ENCODE measurements at regions not wholly inside any gene's neighbourhood (a gene's known extent, or its start where the extent isn't known, plus 50 kb on each side); places are given as distances from the start of the nearest gene placed in this dataset.

DNA sequence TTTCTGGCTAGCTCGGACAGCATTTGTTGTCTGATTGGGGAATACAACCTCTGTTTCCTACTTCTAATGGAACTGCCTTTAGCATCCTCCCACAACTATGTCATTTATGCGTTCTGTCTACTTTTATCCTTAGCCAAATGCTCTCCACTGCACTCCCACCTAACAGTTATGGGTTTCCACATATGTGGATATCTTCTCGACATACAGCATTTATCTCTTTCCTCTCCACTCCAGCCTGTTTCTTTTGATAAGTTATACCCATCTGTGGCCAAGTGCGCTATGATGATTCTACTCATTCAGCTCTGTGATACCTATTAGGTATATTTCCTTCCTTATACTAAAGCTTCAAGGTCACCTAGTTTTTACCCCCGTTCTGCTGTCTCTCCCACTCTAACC is 122.2 kb upstream of the NAP1L1 start:
- no peak for TF ChIP-seq CTCF (IDR thresholded peaks at IDR 0.05)
- Histone ChIP-seq H3K9me3 (peaks cover 0 to 6% of the 10 kb centered on the region in 2 donors), H3K27me3 (no peaks in the 10 kb centered on the region), H3K4me1 (no peaks in the 10 kb centered on the region), H3K36me3 (no peaks in the 10 kb centered on the region), H3K27ac (no peak overlapping the region), H3K4me3 (no peak overlapping the region)
- intact Hi-C loops (cut with DNase I): no loop called here
- DNase-seq (no peak), ATAC-seq (no peak)

DNA sequence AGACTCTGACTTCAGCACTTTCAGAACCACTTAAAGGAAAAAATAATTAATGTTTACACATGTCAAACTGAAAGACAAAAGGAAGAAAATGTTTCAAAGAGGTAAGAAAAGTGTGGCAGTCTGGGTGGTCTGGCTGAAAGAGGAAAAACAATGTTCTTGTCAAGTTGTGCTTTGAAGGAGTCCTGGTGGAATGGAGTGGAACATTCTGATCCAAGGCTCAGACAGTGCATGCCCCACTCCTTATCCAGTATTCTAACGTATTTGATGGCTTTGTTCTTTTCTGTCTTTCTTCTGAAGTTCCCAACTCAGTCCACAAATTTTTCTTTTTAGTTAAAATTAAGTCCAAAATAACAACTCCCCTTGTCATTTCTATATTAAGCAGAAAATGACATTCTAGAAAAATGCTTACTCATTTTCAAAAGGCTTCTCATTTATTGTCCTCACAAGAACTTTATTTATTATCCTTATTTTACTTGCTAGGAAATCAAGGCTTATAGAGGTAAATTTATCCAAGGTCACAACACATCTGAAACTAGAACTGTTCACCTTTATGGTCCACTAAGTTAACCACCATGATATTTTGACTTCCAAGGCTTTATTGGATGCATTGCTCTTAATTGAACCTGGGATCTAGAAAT is 121.7 kb upstream of the NAP1L1 start:
- intact Hi-C loops (cut with DNase I): no loop called here
- Histone ChIP-seq H3K27me3 (no peaks in the 10 kb centered on the region), H3K4me1 (no peaks in the 10 kb centered on the region), H3K4me3 (no peak overlapping the region), H3K9me3 (peaks cover 0 to 6% of the 10 kb centered on the region in 2 donors), H3K36me3 (no peaks in the 10 kb centered on the region), H3K27ac (no peak overlapping the region)
- DNase-seq (no peak), ATAC-seq (no peak)
- TF ChIP-seq CTCF (IDR thresholded peaks at IDR 0.05): no peak

DNA sequence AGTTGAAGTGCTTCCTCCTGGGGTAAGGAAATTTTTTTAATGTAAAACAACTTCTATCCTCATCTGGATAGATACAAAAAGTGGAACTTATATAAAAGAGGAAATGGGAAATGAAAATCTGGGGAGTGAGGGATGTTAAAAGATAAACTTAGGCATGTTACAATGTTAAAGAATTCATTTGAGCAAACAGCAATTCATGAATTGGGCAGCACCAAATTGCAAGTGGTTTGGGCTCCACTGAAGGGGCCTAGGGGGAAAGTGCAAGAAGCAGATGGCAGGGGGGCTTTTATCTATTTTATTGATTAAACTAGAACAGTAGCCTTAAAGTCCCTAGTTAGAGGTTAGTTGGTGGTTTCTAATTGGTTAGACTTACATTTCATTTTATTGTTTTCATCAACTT is 118.1 kb upstream of the NAP1L1 start:
- H3K9me3 ChIP-seq: peaks cover 0 to 38% of the 10 kb centered on the region in 2 donors
- ATAC-seq (no peak), DNase-seq (no peak)
- H3K4me3 ChIP-seq: no peak overlapping the region
- TF ChIP-seq CTCF (IDR thresholded peaks at IDR 0.05): no peak
- no peak overlapping the region for H3K27ac ChIP-seq
- no peaks in the 10 kb centered on the region for H3K36me3 ChIP-seq
- intact Hi-C loops (cut with DNase I): no loop called here
- no peaks in the 10 kb centered on the region for H3K27me3 ChIP-seq
- no peaks in the 10 kb centered on the region for H3K4me1 ChIP-seq

DNA sequence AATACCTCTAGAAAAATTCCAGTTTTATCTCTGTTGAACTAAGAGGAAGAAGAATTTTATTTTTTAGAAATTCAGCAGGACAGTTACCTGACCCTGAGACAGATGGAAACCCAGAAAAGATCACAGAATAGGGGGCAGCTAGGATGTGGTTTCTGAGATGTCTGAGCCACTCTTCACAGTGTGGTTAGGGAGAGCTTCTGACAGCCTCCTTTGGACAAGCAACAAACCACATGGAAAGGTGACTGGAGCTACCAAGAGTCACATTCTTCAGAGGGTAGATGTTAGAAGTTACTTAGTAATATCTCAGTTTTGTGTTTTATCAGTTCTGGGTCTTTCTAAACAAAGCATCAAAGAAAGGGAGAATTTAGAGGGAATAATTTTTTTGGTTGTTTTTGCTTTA is 117.3 kb upstream of the NAP1L1 start:
- Histone ChIP-seq H3K9me3 (peaks cover 0 to 40% of the 10 kb centered on the region in 2 donors), H3K4me3 (no peak overlapping the region), H3K4me1 (no peaks in the 10 kb centered on the region), H3K36me3 (no peaks in the 10 kb centered on the region), H3K27ac (no peak overlapping the region), H3K27me3 (no peaks in the 10 kb centered on the region)
- no peak for DNase-seq
- no peak for ATAC-seq
- TF ChIP-seq CTCF (IDR thresholded peaks at IDR 0.05): no peak
- intact Hi-C loops (cut with DNase I): no loop called here

GRCh38 chr12:76201316-76201715 is 116.8 kb upstream of the NAP1L1 start:
- no peak for ATAC-seq
- Histone ChIP-seq H3K4me1 (no peaks in the 10 kb centered on the region), H3K27me3 (no peaks in the 10 kb centered on the region), H3K36me3 (no peaks in the 10 kb centered on the region), H3K9me3 (peaks cover 0 to 40% of the 10 kb centered on the region in 2 donors), H3K4me3 (no peak overlapping the region), H3K27ac (no peak overlapping the region)
- TF ChIP-seq CTCF (IDR thresholded peaks at IDR 0.05): no peak
- intact Hi-C loops (cut with DNase I): no loop called here
- DNase-seq: no peak

All from left lung (tissue), 4 donors.